ENCODE measurements at regions not wholly inside any gene's neighbourhood (a gene's known extent, or its start where the extent isn't known, plus 50 kb on each side); places are given as distances from the start of the nearest gene placed in this dataset.

DNA sequence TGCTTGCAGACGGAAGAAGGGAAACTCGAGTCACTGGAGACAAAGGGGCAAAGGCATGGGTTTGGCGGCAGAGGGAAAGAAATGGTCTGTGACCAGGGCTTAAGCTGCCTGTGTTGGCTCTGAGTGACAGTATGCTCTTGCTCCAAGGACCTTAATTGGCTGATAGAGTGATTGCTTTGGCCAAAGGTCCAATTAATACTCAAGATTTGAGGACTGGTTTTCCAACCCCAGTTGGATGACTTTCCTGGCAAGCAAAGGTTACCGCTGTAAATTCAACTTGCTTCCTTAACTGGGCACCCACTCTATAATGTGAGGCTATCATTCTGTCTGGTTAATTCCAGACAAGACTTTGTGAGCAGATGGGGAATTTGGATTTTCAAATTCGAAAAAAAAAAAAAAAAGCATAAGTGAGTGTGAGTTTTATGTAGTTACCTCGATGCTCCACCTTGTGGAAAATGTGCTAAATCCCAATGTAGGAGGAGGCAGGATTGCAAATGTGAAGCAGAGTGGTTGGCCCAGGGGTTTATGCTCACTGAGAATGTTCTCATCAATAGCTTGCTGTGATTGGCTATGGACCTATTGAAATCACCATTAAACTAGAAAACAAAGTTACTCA, 150.7 kb upstream of the GMDS start:
- DNase-seq (no peak), ATAC-seq (no peak)
- H3K27ac Mint-ChIP-seq: no peak overlapping the region
- peaks cover 7% of the 10 kb centered on the region for H3K36me3 Mint-ChIP-seq (ENCODE audit: low read depth)
- intact Hi-C loops (cut with micrococcal nuclease): no loop called here
- TF ChIP-seq, protein P1, sequence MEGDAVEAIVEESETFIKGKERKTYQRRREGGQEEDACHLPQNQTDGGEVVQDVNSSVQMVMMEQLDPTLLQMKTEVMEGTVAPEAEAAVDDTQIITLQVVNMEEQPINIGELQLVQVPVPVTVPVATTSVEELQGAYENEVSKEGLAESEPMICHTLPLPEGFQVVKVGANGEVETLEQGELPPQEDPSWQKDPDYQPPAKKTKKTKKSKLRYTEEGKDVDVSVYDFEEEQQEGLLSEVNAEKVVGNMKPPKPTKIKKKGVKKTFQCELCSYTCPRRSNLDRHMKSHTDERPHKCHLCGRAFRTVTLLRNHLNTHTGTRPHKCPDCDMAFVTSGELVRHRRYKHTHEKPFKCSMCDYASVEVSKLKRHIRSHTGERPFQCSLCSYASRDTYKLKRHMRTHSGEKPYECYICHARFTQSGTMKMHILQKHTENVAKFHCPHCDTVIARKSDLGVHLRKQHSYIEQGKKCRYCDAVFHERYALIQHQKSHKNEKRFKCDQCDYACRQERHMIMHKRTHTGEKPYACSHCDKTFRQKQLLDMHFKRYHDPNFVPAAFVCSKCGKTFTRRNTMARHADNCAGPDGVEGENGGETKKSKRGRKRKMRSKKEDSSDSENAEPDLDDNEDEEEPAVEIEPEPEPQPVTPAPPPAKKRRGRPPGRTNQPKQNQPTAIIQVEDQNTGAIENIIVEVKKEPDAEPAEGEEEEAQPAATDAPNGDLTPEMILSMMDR (IDR thresholded peaks at IDR 0.05): no peak
- no peaks in the 10 kb centered on the region for H3K9me3 Mint-ChIP-seq
- no peaks in the 10 kb centered on the region for H3K27me3 Mint-ChIP-seq
- ChIA-PET POLR2A (interaction anchor here (0.6 kb wide), 1 partner anchor 137 kb away, joined by 3 read pairs; no protein-coding TSS in a partner anchor), CTCF (no interaction called here)
- no peak overlapping the region for H3K4me3 Mint-ChIP-seq
- H3K4me1 Mint-ChIP-seq (ENCODE audit: low read depth): no peaks in the 10 kb centered on the region

DNA sequence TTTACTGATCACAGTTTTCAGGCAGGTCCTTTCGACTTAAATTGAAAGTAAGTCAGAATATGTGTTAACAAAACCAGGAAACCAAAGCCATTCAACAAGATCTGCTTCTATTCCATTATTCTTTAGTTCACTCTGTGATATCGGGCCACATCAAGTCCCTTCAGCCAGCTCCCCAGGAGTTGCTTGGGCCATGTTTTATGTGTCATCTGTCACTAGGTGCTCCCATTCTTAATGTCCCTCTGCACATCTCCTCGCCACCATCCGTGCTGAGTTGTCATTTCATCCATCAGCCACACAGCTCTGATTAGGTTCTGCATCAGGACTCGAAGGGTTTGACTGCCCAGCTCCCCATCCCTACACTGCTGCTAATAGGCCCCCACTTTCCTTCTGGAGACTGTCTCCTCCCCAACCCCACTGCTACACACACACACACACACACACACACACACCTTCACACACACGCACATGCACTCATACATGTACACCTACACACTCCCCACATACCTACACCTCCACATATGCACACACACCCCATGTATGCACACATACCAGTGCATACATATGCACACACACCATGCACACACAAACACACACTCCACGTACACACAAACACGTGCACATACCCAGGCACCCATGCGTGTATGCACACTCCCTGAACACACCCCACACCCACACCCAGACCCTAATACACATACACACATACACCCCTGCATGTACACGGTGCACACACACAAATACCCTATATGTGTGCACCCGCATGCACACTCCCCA, 143.3 kb upstream of the GMDS start:
- Mint-ChIP-seq H3K9me3 (peaks cover 9% of the 10 kb centered on the region), H3K4me1 (ENCODE audit: low read depth) (no peaks in the 10 kb centered on the region), H3K4me3 (no peak overlapping the region), H3K27me3 (no peaks in the 10 kb centered on the region), H3K36me3 (ENCODE audit: low read depth) (peaks cover 4% of the 10 kb centered on the region), H3K27ac (no peak overlapping the region)
- no peak for ATAC-seq
- TF ChIP-seq, protein P1 (IDR thresholded peaks at IDR 0.05): no peak
- POLR2A ChIA-PET: no interaction called here
- intact Hi-C loops (cut with micrococcal nuclease): no loop called here
- no peak for DNase-seq
- CTCF ChIA-PET: no interaction called here

DNA sequence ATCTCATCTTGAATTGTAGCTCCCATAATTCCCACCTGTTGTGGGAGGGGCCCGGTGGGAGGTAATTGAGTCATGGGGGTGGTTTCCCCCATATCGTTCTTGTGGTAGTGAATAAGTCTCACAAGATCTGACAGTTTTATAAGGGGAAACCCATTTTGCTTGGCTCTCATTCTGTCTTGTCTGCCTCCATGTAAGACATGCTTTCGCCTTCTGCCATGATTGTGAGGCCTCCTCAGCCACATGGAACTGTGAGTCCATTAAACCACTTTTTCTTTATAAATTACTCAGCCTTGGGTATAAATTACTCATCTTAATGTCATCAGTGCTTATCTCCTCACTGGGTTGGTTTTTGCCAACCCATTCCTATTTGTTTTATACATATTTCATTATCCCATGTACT, 142.0 kb upstream of the GMDS start:
- peaks cover 4% of the 10 kb centered on the region for H3K36me3 Mint-ChIP-seq (ENCODE audit: low read depth)
- peak; percentile 74 for ATAC-seq
- no peaks in the 10 kb centered on the region for H3K27me3 Mint-ChIP-seq
- peaks cover 9% of the 10 kb centered on the region for H3K9me3 Mint-ChIP-seq
- POLR2A ChIA-PET: no interaction called here
- CTCF ChIA-PET: no interaction called here
- TF ChIP-seq, protein P1 (IDR thresholded peaks at IDR 0.05): no peak
- H3K4me3 Mint-ChIP-seq: no peak overlapping the region
- intact Hi-C loops (cut with micrococcal nuclease): no loop called here
- no peaks in the 10 kb centered on the region for H3K4me1 Mint-ChIP-seq (ENCODE audit: low read depth)
- DNase-seq: peak; percentile 41
- no peak overlapping the region for H3K27ac Mint-ChIP-seq

DNA sequence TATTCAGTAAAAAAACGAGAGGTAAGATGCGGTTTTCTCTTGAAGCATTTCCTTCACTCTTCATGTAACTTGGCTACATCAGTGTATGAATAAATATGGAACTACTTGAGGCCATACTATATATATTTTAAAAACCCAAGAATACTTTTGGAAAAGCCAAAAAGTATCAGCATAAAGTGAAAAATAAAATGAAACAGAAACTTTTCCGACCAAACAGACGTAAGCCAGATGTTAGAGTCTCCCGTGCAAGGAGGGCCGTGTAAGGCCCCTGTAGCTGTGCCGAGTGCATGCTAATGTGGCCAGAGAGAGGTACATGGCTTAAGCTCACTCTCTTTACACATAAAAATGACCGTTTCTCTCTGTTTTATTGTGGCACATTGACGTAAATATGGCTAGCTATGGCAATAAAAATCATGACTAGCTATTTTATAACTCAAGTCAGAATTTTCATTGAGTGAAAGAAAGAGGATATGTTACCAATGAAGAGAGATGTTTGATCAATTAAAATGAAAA, 140.1 kb upstream of the GMDS start:
- DNase-seq (no peak), ATAC-seq (no peak)
- TF ChIP-seq, protein P1 (IDR thresholded peaks at IDR 0.05): no peak
- peaks cover 9% of the 10 kb centered on the region for H3K9me3 Mint-ChIP-seq
- H3K27ac Mint-ChIP-seq: no peak overlapping the region
- H3K4me1 Mint-ChIP-seq (ENCODE audit: low read depth): no peaks in the 10 kb centered on the region
- H3K4me3 Mint-ChIP-seq: no peak overlapping the region
- no peaks in the 10 kb centered on the region for H3K27me3 Mint-ChIP-seq
- CTCF ChIA-PET: no interaction called here
- intact Hi-C loops (cut with micrococcal nuclease): no loop called here
- POLR2A ChIA-PET: no interaction called here
- peaks cover 4% of the 10 kb centered on the region for H3K36me3 Mint-ChIP-seq (ENCODE audit: low read depth)

DNA sequence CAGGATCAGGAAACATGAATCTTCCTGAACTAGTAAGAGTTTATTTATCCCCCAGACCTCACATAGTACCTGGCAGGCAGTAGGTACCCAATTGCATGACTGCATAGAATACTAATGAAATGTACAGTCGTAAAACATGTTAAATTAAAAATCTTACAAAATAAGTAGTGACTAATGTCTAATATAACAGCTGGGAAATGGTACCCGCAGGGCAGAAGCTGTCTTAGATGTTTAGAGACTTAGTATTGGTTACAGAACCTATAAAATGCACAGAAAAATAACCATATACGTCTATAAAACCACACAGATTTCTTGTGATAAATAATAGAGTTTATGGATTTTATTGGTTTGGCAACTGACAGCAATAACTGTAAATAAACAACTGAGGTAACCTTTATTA, 139.1 kb upstream of the GMDS start:
- ATAC-seq (no peak), DNase-seq (no peak)
- Mint-ChIP-seq H3K9me3 (peaks cover 9% of the 10 kb centered on the region), H3K36me3 (ENCODE audit: low read depth) (peaks cover 4% of the 10 kb centered on the region), H3K4me1 (ENCODE audit: low read depth) (no peaks in the 10 kb centered on the region), H3K27ac (no peak overlapping the region), H3K27me3 (no peaks in the 10 kb centered on the region), H3K4me3 (no peak overlapping the region)
- TF ChIP-seq, protein P1 (IDR thresholded peaks at IDR 0.05): no peak
- CTCF ChIA-PET: no interaction called here
- intact Hi-C loops (cut with micrococcal nuclease): no loop called here
- POLR2A ChIA-PET: no interaction called here

All from activated CD8-positive, alpha-beta T cell treated with anti-CD3 and anti-CD28 coated beads for 36 hours (primary cell).